PFSK-1 (cell line): ENCODE measurements at regions not wholly inside any gene's neighbourhood (a gene's known extent, or its start where the extent isn't known, plus 50 kb on each side); places are given as distances from the start of the nearest gene placed in this dataset.

Experiments used
- POLR2AphosphoS5 ChIP-seq: IDR thresholded peaks from 2 replicates; pipeline ENCODE4 v1.6.1; 2012; ENCODE audit warnings: low read depth, mild to moderate bottlenecking, control low read depth, low read length, moderate library complexity
- SIN3A ChIP-seq: IDR thresholded peaks from 2 replicates; pipeline ENCODE4 v1.6.1; 2012; ENCODE audit warnings: mild to moderate bottlenecking, low read length, moderate library complexity, borderline replicate concordance; ENCODE audit not compliant: insufficient read depth
- TAF1 ChIP-seq: IDR thresholded peaks from 2 replicates; pipeline ENCODE4 v1.6.1; 2012; ENCODE audit warnings: low read length, control low read depth, borderline replicate concordance; ENCODE audit not compliant: insufficient read depth
- TF ChIP-seq, protein P1 (sequence below), 2 experiments: IDR thresholded peaks; 2 replicates each; pipeline versions ENCODE4 v1.6.1 to v1.8.0; 2011 to 2012; ENCODE audit warnings: low read depth in 2 of 2, low read length in 2 of 2, control low read depth in 1 of 2, inconsistent platforms in 1 of 2, mild to moderate bottlenecking in 1 of 2, moderate library complexity in 1 of 2; ENCODE audit not compliant: insufficient read depth in 1 of 2

DNA sequence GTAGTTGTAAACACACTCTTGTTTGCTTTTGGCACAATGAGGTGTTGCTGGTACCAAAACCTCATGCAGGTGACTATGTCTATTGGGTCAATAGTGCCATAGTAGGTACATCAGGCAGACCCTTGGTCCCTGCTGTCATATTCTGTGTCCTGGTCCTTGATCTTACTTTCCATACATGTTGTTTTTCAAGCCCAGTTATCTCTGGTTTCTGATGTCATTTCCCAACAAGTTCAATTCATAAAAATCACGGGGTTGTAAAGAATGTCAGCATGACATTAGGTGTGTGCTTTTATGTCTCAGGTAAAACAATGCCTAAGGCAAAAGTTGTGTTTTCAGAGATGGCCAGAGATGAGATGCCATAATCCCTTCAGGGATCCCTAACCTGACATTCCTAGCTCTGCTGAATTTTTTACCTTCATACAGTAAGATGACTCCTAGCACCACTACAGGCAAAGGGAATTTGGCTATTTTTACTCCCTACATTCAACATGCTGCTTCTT lies 390.3 kb upstream of the PKN2 start:
- TF ChIP-seq POLR2AphosphoS5, result no peak
- no peak for TF ChIP-seq SIN3A
- TF ChIP-seq, protein P1, sequence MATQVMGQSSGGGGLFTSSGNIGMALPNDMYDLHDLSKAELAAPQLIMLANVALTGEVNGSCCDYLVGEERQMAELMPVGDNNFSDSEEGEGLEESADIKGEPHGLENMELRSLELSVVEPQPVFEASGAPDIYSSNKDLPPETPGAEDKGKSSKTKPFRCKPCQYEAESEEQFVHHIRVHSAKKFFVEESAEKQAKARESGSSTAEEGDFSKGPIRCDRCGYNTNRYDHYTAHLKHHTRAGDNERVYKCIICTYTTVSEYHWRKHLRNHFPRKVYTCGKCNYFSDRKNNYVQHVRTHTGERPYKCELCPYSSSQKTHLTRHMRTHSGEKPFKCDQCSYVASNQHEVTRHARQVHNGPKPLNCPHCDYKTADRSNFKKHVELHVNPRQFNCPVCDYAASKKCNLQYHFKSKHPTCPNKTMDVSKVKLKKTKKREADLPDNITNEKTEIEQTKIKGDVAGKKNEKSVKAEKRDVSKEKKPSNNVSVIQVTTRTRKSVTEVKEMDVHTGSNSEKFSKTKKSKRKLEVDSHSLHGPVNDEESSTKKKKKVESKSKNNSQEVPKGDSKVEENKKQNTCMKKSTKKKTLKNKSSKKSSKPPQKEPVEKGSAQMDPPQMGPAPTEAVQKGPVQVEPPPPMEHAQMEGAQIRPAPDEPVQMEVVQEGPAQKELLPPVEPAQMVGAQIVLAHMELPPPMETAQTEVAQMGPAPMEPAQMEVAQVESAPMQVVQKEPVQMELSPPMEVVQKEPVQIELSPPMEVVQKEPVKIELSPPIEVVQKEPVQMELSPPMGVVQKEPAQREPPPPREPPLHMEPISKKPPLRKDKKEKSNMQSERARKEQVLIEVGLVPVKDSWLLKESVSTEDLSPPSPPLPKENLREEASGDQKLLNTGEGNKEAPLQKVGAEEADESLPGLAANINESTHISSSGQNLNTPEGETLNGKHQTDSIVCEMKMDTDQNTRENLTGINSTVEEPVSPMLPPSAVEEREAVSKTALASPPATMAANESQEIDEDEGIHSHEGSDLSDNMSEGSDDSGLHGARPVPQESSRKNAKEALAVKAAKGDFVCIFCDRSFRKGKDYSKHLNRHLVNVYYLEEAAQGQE (IDR thresholded peaks at IDR 0.05; ENCODE audit: insufficient read depth in 1 of 2, low read depth in 2 of 2, low read length in 2 of 2), result no peak
- TF ChIP-seq TAF1, result no peak
